Chondrocyte (in vitro differentiated cells): ENCODE measurements at regions not wholly inside any gene's neighbourhood (a gene's known extent, or its start where the extent isn't known, plus 50 kb on each side); places are given as distances from the start of the nearest gene placed in this dataset.

Experiments used
- DNase-seq: peaks from one replicate; pipeline ENCODE4 v3.0.0; 2021; ENCODE audit warnings: mixed read lengths, low spot score
- H3K27ac Mint-ChIP-seq: one replicate; pipeline ENCODE4 v1.8.0; 2021; ENCODE audit warnings: mild to moderate bottlenecking, moderate library complexity, mixed read lengths; ENCODE audit not compliant: unreplicated experiment
- H3K27me3 Mint-ChIP-seq: 2 replicates; pipeline ENCODE4 v1.8.0; 2021; ENCODE audit warnings: low read depth, mixed read lengths
- H3K36me3 Mint-ChIP-seq: 2 replicates; pipeline ENCODE4 v1.8.0; 2021; ENCODE audit warnings: low read depth, mixed read lengths
- H3K4me1 Mint-ChIP-seq: 2 replicates; pipeline ENCODE4 v1.8.0; 2021; ENCODE audit warnings: low read depth, mild to moderate bottlenecking, mixed read lengths
- H3K4me3 Mint-ChIP-seq: one replicate; pipeline ENCODE4 v1.8.0; 2021; ENCODE audit warnings: mild to moderate bottlenecking, moderate library complexity, mixed read lengths; ENCODE audit not compliant: unreplicated experiment
- H3K9me3 Mint-ChIP-seq: 2 replicates; pipeline ENCODE4 v1.8.0; 2021; ENCODE audit warnings: low read depth, mixed read lengths
- CTCF ChIP-seq: fragments of 200-600 bp; sonication (generic); IDR thresholded peaks from 2 replicates; pipeline ENCODE4 v1.5.0; 2021; ENCODE audit warnings: antibody characterized with exemption, mild to moderate bottlenecking, moderate library complexity

DNA sequence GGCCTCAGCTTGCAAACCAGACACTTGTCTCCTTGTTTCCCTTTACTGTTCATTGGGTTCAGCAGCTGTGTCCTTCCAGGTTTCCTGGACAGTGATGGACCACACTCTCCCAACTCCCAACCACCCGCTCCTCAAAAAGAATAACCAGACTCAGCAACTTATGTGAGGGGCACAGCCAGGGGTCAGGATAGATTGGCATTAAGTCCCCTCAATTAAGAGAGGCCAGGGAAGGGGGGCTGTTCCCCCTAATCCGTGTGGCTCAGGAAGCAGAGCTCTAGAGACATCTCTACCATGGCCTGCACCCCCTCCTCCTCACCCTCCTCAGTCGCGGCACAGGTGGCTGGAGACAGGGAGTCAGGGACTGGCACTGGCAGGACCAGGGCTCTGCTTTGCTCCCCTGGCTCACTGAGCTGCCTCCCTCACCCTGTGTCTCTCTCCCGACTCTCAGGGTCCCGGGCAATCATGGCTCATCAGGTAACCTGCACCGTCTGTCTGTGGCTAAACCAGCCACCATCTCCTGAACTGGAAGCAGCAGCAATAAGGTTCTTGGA is 111.7 kb downstream of the ZNF280B start:
- H3K9me3 Mint-ChIP-seq: peaks cover 14% of the 10 kb centered on the region
- peaks cover 35% of the 10 kb centered on the region for H3K27me3 Mint-ChIP-seq
- no peak overlapping the region for H3K27ac Mint-ChIP-seq
- TF ChIP-seq CTCF: no peak
- H3K4me3 Mint-ChIP-seq: no peak overlapping the region
- DNase-seq: no peak
- H3K36me3 Mint-ChIP-seq: peaks cover 1% of the 10 kb centered on the region
- H3K4me1 Mint-ChIP-seq: no peaks in the 10 kb centered on the region

DNA sequence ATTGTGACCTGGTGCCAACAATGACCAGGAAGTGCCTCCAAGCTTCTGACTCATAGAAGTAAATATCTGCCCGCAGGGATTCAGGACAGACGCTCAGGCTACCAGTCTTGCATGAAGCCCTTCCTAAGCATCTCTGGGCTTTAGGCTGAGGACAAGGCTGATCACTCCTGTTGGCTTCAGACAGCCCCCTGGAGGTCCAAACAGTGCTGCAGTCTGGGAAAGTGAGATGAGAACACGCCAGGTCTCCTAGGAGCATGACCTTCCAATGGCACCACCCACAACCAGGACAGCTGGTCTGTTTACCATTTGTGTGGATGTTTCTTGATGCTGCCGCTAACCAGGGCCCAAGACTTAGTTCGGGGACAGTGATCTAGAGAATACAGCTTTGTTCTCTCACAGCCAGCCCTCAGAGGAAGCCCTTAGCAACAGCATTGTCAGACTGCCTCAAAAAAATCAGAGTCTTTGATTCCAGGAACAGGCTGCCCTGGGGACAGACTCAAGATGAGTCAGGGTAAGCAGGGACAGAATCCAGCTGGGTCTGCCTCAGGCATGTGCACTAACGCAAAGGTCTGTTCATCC is 111.2 kb downstream of the ZNF280B start:
- Mint-ChIP-seq H3K9me3 (peaks cover 10% of the 10 kb centered on the region), H3K4me3 (no peak overlapping the region), H3K27ac (no peak overlapping the region), H3K4me1 (no peaks in the 10 kb centered on the region), H3K27me3 (peaks cover 30% of the 10 kb centered on the region), H3K36me3 (peaks cover 1% of the 10 kb centered on the region)
- DNase-seq: no peak
- peak; percentile 19 for TF ChIP-seq CTCF

GRCh38 chr22:22397875-22398524 is 110.5 kb downstream of the ZNF280B start:
- DNase-seq: no peak
- H3K9me3 Mint-ChIP-seq: peaks cover 6% of the 10 kb centered on the region
- H3K27me3 Mint-ChIP-seq: peaks cover 26% of the 10 kb centered on the region
- no peak overlapping the region for H3K27ac Mint-ChIP-seq
- H3K36me3 Mint-ChIP-seq: no peaks in the 10 kb centered on the region
- no peaks in the 10 kb centered on the region for H3K4me1 Mint-ChIP-seq
- no peak for TF ChIP-seq CTCF
- H3K4me3 Mint-ChIP-seq: no peak overlapping the region

DNA sequence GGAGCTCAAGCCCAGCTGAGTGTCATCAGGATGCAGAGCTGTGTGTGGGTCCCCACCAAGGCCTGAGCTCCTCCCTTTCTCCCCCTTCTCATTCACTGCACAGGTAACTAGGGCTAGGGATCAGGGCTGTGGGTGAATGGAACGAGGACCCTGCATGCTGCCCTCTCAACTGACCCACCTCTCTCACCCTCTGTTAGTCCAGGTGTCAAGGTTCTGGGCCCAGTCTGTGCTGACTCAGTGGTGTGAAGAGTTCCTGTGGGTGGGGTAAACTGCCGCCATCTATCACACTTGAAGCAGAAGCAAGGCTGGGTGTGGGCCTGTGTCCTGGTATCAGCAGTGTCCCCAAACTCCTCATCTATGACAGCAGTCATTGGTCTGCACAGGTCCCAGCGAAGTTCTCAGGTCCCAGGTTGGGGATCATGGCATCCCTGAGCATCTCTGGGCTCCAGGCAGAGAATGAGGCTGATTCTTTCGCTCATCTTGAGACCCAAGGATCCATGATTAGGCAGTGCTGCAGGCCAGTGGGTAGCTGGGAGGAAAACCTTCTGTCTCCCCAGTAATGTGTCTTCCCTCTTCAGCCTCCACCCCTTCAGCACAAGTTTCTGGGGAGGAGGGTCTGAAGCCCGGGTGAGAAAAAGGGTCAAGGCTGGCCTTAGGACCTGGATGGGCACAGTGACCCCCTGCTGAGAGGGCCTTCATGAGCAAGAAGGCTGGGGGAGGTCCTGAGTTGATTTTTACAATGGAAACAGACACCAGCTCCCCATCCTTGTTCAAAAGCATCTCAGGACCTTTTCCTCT is 109.8 kb downstream of the ZNF280B start:
- peaks cover 5% of the 10 kb centered on the region for H3K9me3 Mint-ChIP-seq
- DNase-seq: no peak
- H3K27me3 Mint-ChIP-seq: peaks cover 29% of the 10 kb centered on the region
- no peak overlapping the region for H3K27ac Mint-ChIP-seq
- H3K4me1 Mint-ChIP-seq: no peaks in the 10 kb centered on the region
- no peak for TF ChIP-seq CTCF
- H3K36me3 Mint-ChIP-seq: no peaks in the 10 kb centered on the region
- H3K4me3 Mint-ChIP-seq: no peak overlapping the region

DNA sequence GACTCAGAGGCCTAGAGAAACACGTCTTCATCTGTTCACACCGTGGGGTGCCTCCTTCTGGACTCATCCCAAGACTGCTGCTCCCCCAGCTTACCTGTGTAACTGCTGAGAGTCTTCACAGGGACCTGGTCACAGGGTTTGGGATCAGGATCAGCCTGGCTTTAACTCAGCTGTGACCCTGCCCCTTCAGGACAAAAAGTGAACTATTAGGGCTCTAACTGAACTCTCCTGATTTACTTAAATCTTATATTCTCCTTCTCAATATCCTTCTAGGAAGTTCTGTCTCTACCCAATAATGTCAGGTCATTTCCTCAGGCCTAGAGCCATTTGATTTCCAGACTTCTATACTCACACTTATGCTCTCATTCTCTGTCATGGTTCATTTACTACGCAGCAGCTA is 108.4 kb downstream of the ZNF280B start:
- no peaks in the 10 kb centered on the region for H3K4me1 Mint-ChIP-seq
- H3K27me3 Mint-ChIP-seq: peaks cover 26% of the 10 kb centered on the region
- H3K36me3 Mint-ChIP-seq: no peaks in the 10 kb centered on the region
- no peak overlapping the region for H3K4me3 Mint-ChIP-seq
- no peaks in the 10 kb centered on the region for H3K9me3 Mint-ChIP-seq
- no peak for DNase-seq
- TF ChIP-seq CTCF: no peak
- no peak overlapping the region for H3K27ac Mint-ChIP-seq
